GM19455 (cell line): ENCODE measurements at regions not wholly inside any gene's neighbourhood (a gene's known extent, or its start where the extent isn't known, plus 50 kb on each side); places are given as distances from the start of the nearest gene placed in this dataset.
A peak's percentile ranks its signal among the peaks of the same experiment; 100 is the strongest.
"Not testable (repeated sequence)": the region's sequence is repeated elsewhere in the genome, so short reads cannot be mapped to it uniquely, and the experiment has no call there.

Experiments used
- ATAC-seq: cut with Tn5 transposase; IDR thresholded peaks from one replicate; pipeline ENCODE4 v1.9.1; 2021; ENCODE audit not compliant: unreplicated experiment

DNA sequence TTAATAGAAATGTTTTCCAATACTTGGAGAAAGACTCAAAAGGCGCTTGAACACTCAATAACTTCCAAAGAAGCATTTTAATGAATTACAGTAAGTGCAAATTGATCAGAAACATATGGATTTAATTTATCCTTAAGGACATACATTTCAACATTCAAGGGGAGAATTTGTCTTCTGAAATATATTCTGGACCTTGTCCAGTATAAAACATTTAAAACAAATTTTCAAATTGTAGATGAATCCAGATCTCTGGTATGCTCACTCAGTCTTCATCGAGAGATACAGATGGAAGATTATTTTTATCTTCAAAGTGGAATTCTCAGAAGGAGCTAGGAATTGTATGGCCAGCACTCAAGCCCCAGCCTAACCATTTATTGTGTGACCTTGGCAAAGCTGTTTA, 310.4 kb downstream of the ZNF674 start:
- no peak for ATAC-seq

DNA sequence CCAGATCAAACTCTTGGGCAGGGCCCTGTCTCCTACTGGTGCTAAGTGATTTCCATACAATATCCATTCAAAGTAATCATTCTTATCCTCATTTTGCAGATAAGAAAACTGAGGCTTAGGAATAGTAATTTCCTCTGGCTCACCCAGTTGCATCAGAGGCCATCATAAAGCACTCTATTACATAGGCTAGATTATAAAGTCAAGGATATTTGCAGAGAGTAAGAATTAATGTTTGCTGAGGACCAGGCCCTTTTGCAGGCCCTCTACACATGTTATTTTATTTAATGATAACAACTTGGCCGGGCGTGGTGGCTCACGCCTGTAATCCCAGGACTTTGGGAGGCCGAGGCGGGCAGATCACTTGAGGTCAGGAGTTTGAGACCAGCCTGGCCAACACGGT, 316.8 kb downstream of the ZNF674 start:
- no peak for ATAC-seq

DNA sequence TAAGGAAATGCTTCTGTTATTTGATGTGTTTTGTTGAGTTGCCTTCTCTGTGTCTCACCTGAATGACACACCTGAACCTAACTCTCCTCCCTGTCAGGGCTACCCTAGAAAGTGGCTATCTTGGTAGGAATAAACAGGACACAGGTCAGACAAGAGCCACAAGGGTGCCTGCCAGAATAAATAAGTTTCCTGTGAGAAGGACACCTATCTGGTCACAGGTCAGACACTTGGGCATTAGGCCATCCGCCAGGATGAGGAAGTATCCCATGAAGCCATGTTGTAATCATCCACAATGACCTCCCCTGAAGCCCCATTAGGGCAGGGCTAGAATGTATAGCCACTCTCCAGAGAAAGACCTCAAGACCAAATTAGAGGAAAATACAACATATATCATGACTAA, 318.8 kb downstream of the ZNF674 start:
- ATAC-seq = no peak

DNA sequence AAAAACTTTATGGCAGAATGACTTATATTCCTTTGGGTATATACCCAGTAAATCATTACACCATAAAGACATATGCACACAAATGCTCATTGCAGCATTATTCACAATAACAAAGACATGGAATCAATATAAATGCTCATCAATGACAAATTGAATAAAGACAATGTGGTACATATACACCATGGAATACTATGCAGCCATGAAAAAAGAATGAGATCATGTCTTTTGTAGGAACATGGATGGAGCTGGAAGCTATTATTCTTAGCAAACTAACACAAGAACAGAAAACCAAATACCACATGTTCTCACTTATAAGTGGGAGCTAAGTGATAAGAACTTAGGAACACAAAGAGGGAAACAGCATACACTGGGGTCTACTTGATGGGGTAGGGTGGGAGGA, 321.7 kb downstream of the ZNF674 start:
- not testable (repeated sequence) for ATAC-seq

GRCh38 chrX:46220822-46221221, 324.4 kb downstream of the ZNF674 start:
- ATAC-seq = no peak

DNA sequence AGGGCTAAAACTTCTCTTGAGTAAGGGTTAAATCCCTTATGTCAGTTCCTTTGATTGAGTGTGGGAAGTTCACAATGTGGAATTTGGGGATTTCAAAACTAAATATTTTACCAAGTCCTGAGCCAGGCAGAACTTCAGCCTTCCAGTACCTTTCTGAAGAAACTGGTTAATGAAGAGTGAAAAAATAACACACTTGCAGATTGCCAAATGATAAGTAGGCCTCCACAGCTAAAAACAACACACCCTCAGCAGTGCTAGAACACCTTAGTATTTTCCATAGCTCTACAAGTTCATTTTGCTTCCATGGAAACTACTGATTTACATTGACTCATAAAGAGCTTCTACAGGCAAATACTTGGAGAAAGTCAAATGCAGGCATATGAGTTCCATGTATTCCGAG, 326.8 kb downstream of the ZNF674 start:
- no peak for ATAC-seq

DNA sequence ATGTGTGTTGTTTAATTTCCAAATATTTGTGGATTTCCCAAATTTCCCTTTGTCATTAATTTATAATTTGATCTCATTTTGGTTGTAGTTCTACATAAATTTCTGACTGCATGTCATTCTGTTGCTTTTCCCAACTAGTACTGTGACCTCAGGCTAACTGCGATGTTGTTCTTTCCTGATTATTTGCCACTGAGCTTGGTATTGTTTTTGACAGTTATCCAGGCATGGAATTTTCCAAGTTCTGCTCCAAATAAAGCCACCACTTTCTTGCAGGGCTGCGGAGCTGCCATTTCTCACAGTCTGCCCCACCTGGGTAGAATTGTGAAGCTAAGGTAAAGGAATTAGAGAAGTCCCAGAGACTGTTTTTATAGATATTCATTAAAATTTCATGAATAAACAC, 328.8 kb downstream of the ZNF674 start:
- ATAC-seq = no peak

DNA sequence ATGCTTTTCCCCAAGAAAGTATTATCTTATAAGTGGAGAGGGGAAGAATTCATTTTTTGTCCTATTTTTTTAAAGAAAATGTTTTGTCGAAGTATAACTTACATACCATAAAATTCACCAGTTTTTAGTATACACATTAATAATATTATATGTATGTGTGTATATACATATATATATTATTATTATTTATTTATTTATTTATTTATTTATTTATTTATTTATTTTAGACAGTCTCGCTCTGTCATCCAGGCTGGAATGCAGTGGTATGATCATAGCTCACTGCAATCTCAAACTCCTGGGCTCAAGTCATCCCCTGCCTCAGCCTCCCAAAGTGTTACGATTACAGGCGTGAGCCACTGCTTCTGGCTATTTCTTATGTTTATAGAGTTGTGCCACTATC, 334.1 kb downstream of the ZNF674 start:
- no peak for ATAC-seq

- ATAC-seq = no peak
These were observed 335.5 kb downstream of the ZNF674 start for GRCh38 chrX:46209768-46210167.

DNA sequence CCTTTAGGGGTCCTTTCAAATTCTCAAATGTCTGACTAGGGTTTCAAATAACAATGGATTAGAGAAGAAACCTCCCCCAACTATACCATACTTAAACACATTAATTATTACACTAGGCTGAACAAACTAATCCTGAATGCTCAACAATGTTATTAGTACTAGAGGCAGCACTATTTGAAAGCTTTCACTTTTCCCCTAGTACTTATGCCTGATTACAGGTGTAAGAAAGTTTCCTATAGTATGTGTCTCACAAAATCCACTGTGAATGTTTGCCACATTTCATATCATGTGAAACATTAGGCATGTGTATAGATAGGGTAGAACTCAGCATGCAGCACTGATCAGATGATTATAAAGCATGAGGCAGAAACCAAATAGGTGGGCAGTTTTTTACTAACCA, 336.2 kb downstream of the ZNF674 start:
- no peak for ATAC-seq

GRCh38 chrX:46208225-46208854, 336.9 kb downstream of the ZNF674 start:
- peak; percentile 66 for ATAC-seq

DNA sequence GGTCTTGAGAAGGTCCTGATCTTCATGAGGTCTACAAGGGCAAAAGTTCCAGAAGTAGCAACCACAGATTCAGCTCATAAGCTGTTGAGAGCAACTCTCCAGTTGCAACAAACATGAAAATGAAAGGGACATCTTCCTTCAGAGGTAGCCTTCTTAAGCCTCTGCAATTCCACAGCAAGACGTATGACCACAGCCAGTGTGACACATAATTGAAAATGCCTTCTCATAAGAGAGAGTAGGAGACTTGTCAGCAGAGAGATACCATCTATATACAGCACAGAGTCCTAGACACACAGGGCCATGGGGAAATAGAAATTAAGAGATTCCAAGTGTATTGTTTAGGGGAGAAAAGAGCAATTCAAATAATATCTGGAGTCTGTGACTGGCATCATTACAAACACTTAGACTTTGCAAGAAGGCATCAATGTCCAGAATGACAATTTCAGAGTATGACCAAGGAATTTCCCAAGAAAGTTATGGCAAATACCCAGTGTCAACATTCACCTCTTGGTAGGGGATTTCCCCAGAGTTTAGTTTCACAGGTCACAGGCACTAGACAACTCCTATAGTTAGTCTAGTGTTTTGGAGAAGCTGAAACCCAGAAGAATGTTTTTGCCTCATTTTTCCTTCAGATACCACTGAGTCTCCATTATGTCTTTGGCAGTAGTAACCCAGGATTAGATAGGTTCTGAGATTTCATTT, 340.3 kb downstream of the ZNF674 start:
- no peak for ATAC-seq

DNA sequence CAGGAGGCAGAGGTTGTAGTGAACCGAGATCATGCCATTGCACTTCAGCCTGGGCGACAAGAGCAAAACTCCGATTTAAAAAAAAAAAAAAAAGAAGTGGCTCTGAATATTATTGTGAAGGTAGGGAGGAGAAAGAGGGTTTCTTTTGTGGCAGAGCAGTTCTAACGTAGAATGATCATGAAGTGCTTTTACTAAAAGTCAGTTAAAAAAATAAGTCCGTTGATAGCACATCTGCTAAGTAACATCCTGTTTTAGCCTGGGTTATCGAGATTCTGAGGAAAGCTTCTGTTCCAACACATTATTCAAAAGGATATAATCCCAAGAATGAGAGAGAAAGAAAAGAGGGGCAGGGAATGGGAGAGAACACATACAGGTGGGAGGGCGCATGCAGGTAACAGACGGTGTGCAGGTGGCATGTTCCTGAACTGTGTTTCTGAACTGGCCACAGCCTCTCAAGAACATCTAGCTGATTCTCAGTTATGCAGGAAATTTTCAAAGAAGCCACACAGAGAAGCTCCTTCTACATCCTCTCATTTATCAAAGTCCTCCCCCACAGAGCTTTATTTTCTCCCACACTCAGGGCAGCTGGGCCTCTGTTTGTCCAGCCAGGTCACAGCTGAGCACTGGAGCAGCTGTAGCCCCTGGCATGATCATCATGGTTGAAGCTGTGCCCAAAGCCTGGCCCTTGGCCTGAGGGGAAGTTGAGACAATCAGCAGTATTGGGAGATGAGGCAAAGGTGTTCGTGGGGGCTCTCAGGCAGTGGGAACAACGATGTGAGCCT, 342.3 kb downstream of the ZNF674 start:
- no peak for ATAC-seq

DNA sequence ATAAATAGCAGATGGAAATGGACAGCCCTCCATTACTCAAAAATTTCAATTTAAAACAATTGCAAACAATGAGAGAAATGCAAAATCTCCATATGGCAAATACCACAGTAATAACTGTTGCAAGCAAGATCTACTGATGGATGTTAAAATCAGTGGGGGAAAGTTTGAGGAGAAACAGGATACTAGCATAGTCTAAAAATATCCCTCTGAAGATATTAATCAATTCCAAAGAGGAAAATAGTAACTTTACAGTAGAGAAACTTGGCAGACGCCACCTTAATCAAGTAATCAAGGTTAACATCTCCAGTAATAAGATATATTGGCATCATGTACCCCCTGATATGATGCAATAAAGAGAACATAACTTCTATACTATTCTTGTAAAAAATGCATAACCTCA, 344.8 kb downstream of the ZNF674 start:
- no peak for ATAC-seq

- ATAC-seq = no peak
These were observed 346.4 kb downstream of the ZNF674 start for GRCh38 chrX:46198858-46199257.

GRCh38 chrX:46186811-46187106, 358.5 kb downstream of the ZNF674 start:
- not testable (repeated sequence) for ATAC-seq

DNA sequence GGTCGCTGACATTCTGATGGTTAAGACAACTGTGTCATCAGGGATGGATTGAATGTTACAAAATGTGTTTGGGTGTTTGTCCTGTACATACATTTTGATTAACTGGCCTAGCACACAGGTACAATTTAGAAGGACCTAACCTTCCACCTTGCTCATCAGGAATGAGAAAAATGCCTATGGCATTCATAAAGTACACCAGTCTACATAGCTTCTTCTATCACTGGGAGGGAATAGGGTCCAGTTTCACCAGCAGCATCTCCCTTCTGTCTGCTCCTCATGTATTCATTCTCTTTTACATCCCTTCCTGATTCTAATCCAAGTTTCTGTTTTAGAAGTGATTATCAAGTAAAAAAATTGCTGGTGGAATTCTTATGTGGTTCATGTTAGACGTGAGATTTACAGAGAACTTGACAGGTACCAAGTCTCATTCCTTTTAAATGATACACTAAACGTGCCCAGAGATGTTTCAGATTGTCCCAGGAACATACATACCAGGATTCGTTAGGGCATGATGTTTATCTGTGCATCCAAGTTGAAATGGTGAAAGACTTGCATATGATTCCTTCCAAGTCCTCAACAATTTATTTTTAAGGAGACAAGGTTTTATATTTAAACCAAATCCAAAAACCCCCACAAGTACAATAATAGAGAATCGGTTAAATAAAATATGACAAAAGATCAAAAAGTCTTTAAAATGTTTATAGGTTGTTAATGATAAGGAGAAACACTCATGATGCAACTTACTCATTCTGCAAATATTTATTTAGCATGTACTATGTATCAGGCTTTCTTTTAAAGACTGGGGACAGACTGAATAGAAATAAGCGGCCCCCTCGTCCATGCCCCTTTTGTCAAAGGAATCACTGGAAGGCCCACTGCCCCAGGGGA, 359.1 kb downstream of the ZNF674 start:
- ATAC-seq = no peak

- ATAC-seq = no peak
These were observed 360.5 kb downstream of the ZNF674 start for GRCh38 chrX:46184749-46185148.

- no peak for ATAC-seq
These were observed 364.9 kb downstream of the ZNF674 start for GRCh38 chrX:46180258-46180687.

- no peak for ATAC-seq
These were observed 365.5 kb downstream of the ZNF674 start for GRCh38 chrX:46179748-46180147.

GRCh38 chrX:46178763-46179162, 366.5 kb downstream of the ZNF674 start:
- ATAC-seq = no peak
